Right lobe of liver (tissue), 6 donors: ENCODE measurements at regions not wholly inside any gene's neighbourhood (a gene's known extent, or its start where the extent isn't known, plus 50 kb on each side); places are given as distances from the start of the nearest gene placed in this dataset.
"Not testable (repeated sequence)": the region's sequence is repeated elsewhere in the genome, so short reads cannot be mapped to it uniquely, and the experiment has no call there.

ENCODE experiments used
- ATAC-seq, 4 donors: fragments of 200-7000 bp; cut with Tn5 transposase; one replicate each; pipeline ENCODE4 v1.9.1; 2020; ENCODE audit warnings: mild to moderate bottlenecking in 4 of 4, moderate library complexity in 4 of 4
- DNase-seq, 3 donors: peaks; one replicate each; pipeline ENCODE4 v3.0.0-alpha.2; 2020
- H3K27ac ChIP-seq, 3 donors: fragments of 200-600 bp; one replicate each; pipeline ENCODE4 v1.8.0; 2022
- H3K27me3 ChIP-seq, 2 donors: fragments of 200-600 bp; one replicate each; pipeline ENCODE4 v1.8.0; 2022
- H3K36me3 ChIP-seq, 4 donors: fragments of 200-600 bp; sonication (generic) in 1 of 4; one replicate each; pipeline versions ENCODE4 v1.5.1 to v1.8.0; 2017 to 2022; ENCODE audit warnings: control low read depth in 1 of 4
- H3K4me1 ChIP-seq, 4 donors: fragments of 200-600 bp; sonication (generic) in 1 of 4; one replicate each; pipeline versions ENCODE4 v1.5.1 to v1.8.0; 2017 to 2022; ENCODE audit warnings: control low read depth in 1 of 4
- H3K4me3 ChIP-seq, 3 donors: fragments of 200-600 bp; one replicate each; pipeline ENCODE4 v1.8.0; 2022
- H3K9me3 ChIP-seq, 4 donors: fragments of 200-600 bp; sonication (generic) in 1 of 4; one replicate each; pipeline versions ENCODE4 v1.5.1 to v1.8.0; 2017 to 2022; ENCODE audit warnings: control low read depth in 1 of 4
- CTCF ChIP-seq, 4 donors: fragments of 200-600 bp in 3 of 4; fragments of 450-650 bp in 1 of 4; IDR thresholded peaks; one replicate each; pipeline versions ENCODE4 v1.5.1 to v1.8.0; 2016 to 2022; ENCODE audit warnings: antibody characterized with exemption in 4 of 4, mild to moderate bottlenecking in 2 of 4
- POLR2A ChIP-seq: fragments of 450-650 bp; IDR thresholded peaks from one replicate; pipeline ENCODE4 v1.6.1; 2017; ENCODE audit warnings: antibody characterized with exemption, mild to moderate bottlenecking
- WGBS: methylation state at CpG from one replicate; pipeline ENCODE4 v1.1.6; 2018; ENCODE audit warnings: low coverage, low lambda C conversion rate; ENCODE audit not compliant: insufficient coverage; ENCODE audit errors: missing lambda C conversion rate; 5-methylcytosine and 5-hydroxymethylcytosine counted together
- intact Hi-C, 2 donors: fragments of 100-400 bp; cut with DNase I; formaldehyde crosslinking; loops; one replicate each; pipeline versions ENCODE4 v1.11.2 to v1.14.1; 2022
- donor health status: DM: no; HTN: yes; CAD: no.
- donor health status: DM: no; HTN: no; CAD: no.
- donor health status: DM: no; HTN: no; CAD: no.
- donor health status: DM: no; HTN: yes; CAD: no.
- donor health status: DM: no; HTN: yes; CAD: no.

- DNase-seq = no peak
- no peaks in the 10 kb centered on the region for H3K4me1 ChIP-seq
- H3K4me3 ChIP-seq = no peak overlapping the region
- H3K9me3 ChIP-seq = no peaks in the 10 kb centered on the region
- H3K36me3 ChIP-seq = no peaks in the 10 kb centered on the region
- ATAC-seq = no peak
- TF ChIP-seq POLR2A (no peak), CTCF (IDR thresholded peaks at IDR 0.05) (no peak)
- H3K27me3 ChIP-seq = peaks cover 0 to 8% of the 10 kb centered on the region in 2 donors
- H3K27ac ChIP-seq = no peak overlapping the region
- 88% methylated on average over 4 of the region's 4 CpGs for whole genome bisulfite sequencing
- intact Hi-C loops = no loop called here
Measured at GRCh38 chrX:99242001-99242400, 1168.1 kb downstream of the PCDH19 start.

- H3K4me1 ChIP-seq, intact Hi-C loops, H3K4me3 ChIP-seq, H3K9me3 ChIP-seq, DNase-seq, H3K36me3 ChIP-seq, H3K27ac ChIP-seq, H3K27me3 ChIP-seq: not testable (repeated sequence)
- WGBS = 56% methylated on average over 5 of the region's 6 CpGs
- peak in 3 of 4 donors; percentile 50 to 64 (median 63) for ATAC-seq
Measured at GRCh38 chrX:99234384-99234783, 1175.7 kb downstream of the PCDH19 start.

GRCh38 chrX:99192421-99192820, 1217.7 kb downstream of the PCDH19 start:
- intact Hi-C loops = no loop called here
- ATAC-seq (no peak), DNase-seq (no peak)
- no peaks in the 10 kb centered on the region for H3K36me3 ChIP-seq
- TF ChIP-seq POLR2A (no peak), CTCF (IDR thresholded peaks at IDR 0.05) (no peak)
- H3K27ac ChIP-seq = no peak overlapping the region
- no peaks in the 10 kb centered on the region for H3K27me3 ChIP-seq
- H3K4me3 ChIP-seq = no peak overlapping the region
- H3K9me3 ChIP-seq = no peaks in the 10 kb centered on the region
- 29% methylated on average over 1 of the region's 1 CpG for WGBS
- H3K4me1 ChIP-seq = no peaks in the 10 kb centered on the region

- Histone ChIP-seq H3K36me3 (no peaks in the 10 kb centered on the region), H3K27ac (peak overlapping the region in 2 of 3 donors; percentile 47 to 52), H3K9me3 (no peaks in the 10 kb centered on the region), H3K4me3 (no peak overlapping the region), H3K27me3 (no peaks in the 10 kb centered on the region), H3K4me1 (peaks cover 0 to 3% (median 0%) of the 10 kb centered on the region in 4 donors)
- intact Hi-C loops = no loop called here
- TF ChIP-seq POLR2A (no peak), CTCF (IDR thresholded peaks at IDR 0.05) (no peak)
- ATAC-seq (peak; percentile 88 to 92 (median 90)), DNase-seq (peak in 2 of 3 donors; percentile 34 to 72)
- 0% methylated on average over 1 of the region's 1 CpG for WGBS
Measured at GRCh38 chrX:99184153-99184552, 1225.9 kb downstream of the PCDH19 start.

- H3K9me3 ChIP-seq = no peaks in the 10 kb centered on the region
- H3K27ac ChIP-seq = no peak overlapping the region
- no peaks in the 10 kb centered on the region for H3K36me3 ChIP-seq
- ATAC-seq = peak; percentile 46 to 68 (median 62)
- no peak for TF ChIP-seq POLR2A
- TF ChIP-seq CTCF (IDR thresholded peaks at IDR 0.05) = peak in 3 of 4 donors; percentile 15 to 40 (median 20)
- intact Hi-C loops = no loop called here
- H3K27me3 ChIP-seq = no peaks in the 10 kb centered on the region
- H3K4me3 ChIP-seq = no peak overlapping the region
- 66% methylated on average over 3 of the region's 3 CpGs for WGBS
- H3K4me1 ChIP-seq = no peaks in the 10 kb centered on the region
- peak in 1 of 3 donors; percentile 18 for DNase-seq
Measured at GRCh38 chrX:99172958-99173357, 1237.1 kb downstream of the PCDH19 start.
